ENCODE measurements at regions not wholly inside any gene's neighbourhood (a gene's known extent, or its start where the extent isn't known, plus 50 kb on each side); places are given as distances from the start of the nearest gene placed in this dataset.
"Not testable (repeated sequence)": the region's sequence is repeated elsewhere in the genome, so short reads cannot be mapped to it uniquely, and the experiment has no call there.

- Histone ChIP-seq H3K27me3 (ENCODE audit: control insufficient read depth in 5 of 5, insufficient read depth in 4 of 5, low read length in 5 of 5) (no peaks in the 10 kb centered on the region), H3K27ac (ENCODE audit: low read depth, low read length) (no peak overlapping the region), H3K4me3 (ENCODE audit: low read depth in 1 of 5, low read length in 5 of 5) (no peak overlapping the region), H3K4me1 (ENCODE audit: control insufficient read depth in 5 of 5, insufficient read depth in 5 of 5, low read length in 5 of 5) (peaks cover 0 to 4% (median 0%) of the 10 kb centered on the region in 5 donors), H3K36me3 (ENCODE audit: control insufficient read depth in 5 of 5, insufficient read depth in 5 of 5, low read length in 5 of 5) (no peaks in the 10 kb centered on the region), H3K9ac (ENCODE audit: low read length in 5 of 5) (no peak overlapping the region), H3K9me3 (ENCODE audit: control insufficient read depth in 5 of 5, low read length in 5 of 5) (peaks cover 0 to 8% (median 0%) of the 10 kb centered on the region in 5 donors)
These were observed 349.1 kb upstream of the FLRT2 start for GRCh38 chr14:85180876-85181275.

- H3K27ac ChIP-seq (ENCODE audit: low read depth, low read length) = no peak overlapping the region
- no peak overlapping the region for H3K4me3 ChIP-seq (ENCODE audit: low read depth in 1 of 5, low read length in 5 of 5)
- peaks cover 0 to 8% (median 0%) of the 10 kb centered on the region in 5 donors for H3K9me3 ChIP-seq (ENCODE audit: control insufficient read depth in 5 of 5, low read length in 5 of 5)
- no peak overlapping the region for H3K9ac ChIP-seq (ENCODE audit: low read length in 5 of 5)
- H3K27me3 ChIP-seq (ENCODE audit: control insufficient read depth in 5 of 5, insufficient read depth in 4 of 5, low read length in 5 of 5) = no peaks in the 10 kb centered on the region
- peaks cover 0 to 4% (median 0%) of the 10 kb centered on the region in 5 donors for H3K4me1 ChIP-seq (ENCODE audit: control insufficient read depth in 5 of 5, insufficient read depth in 5 of 5, low read length in 5 of 5)
- no peaks in the 10 kb centered on the region for H3K36me3 ChIP-seq (ENCODE audit: control insufficient read depth in 5 of 5, insufficient read depth in 5 of 5, low read length in 5 of 5)
These were observed 347.7 kb upstream of the FLRT2 start for GRCh38 chr14:85182282-85182681.

- H3K9ac ChIP-seq (ENCODE audit: low read length in 5 of 5) = no peak overlapping the region
- H3K36me3 ChIP-seq (ENCODE audit: control insufficient read depth in 5 of 5, insufficient read depth in 5 of 5, low read length in 5 of 5) = no peaks in the 10 kb centered on the region
- H3K9me3 ChIP-seq (ENCODE audit: control insufficient read depth in 5 of 5, low read length in 5 of 5) = no peaks in the 10 kb centered on the region
- H3K27me3 ChIP-seq (ENCODE audit: control insufficient read depth in 5 of 5, insufficient read depth in 4 of 5, low read length in 5 of 5) = no peaks in the 10 kb centered on the region
- no peak overlapping the region for H3K27ac ChIP-seq (ENCODE audit: low read depth, low read length)
- no peak overlapping the region for H3K4me3 ChIP-seq (ENCODE audit: low read depth in 1 of 5, low read length in 5 of 5)
- no peaks in the 10 kb centered on the region for H3K4me1 ChIP-seq (ENCODE audit: control insufficient read depth in 5 of 5, insufficient read depth in 5 of 5, low read length in 5 of 5)
These were observed 343.9 kb upstream of the FLRT2 start for GRCh38 chr14:85186082-85186481.

- no peaks in the 10 kb centered on the region for H3K27me3 ChIP-seq (ENCODE audit: control insufficient read depth in 5 of 5, insufficient read depth in 4 of 5, low read length in 5 of 5)
- H3K9me3 ChIP-seq (ENCODE audit: control insufficient read depth in 5 of 5, low read length in 5 of 5) = no peaks in the 10 kb centered on the region
- no peak overlapping the region for H3K9ac ChIP-seq (ENCODE audit: low read length in 5 of 5)
These were observed 342.4 kb upstream of the FLRT2 start for GRCh38 chr14:85187521-85187920.

DNA sequence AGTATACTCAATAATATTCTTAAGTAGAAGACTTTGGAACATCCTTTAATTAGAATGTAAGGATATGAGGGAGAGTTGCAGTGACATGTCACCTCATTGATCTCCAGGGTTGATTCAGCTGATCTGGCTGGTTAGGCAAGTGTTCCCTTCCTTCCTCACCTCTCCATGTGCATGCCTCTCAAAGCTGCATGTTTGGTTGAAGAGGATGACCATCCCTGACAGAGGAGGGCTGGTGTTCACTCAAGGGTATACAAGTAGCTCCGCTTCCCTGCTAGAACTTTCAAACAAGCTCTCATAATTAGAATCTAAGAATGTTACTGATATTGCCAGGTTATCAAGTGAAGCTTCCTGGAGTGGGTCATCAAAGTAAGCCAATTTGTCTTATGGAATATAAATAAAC is 341.1 kb upstream of the FLRT2 start:
- no peak overlapping the region for H3K27ac ChIP-seq (ENCODE audit: low read depth, low read length)
- H3K36me3 ChIP-seq (ENCODE audit: control insufficient read depth in 5 of 5, insufficient read depth in 5 of 5, low read length in 5 of 5) = no peaks in the 10 kb centered on the region
- no peak overlapping the region for H3K9ac ChIP-seq (ENCODE audit: low read length in 5 of 5)
- no peaks in the 10 kb centered on the region for H3K9me3 ChIP-seq (ENCODE audit: control insufficient read depth in 5 of 5, low read length in 5 of 5)
- no peak overlapping the region for H3K4me3 ChIP-seq (ENCODE audit: low read depth in 1 of 5, low read length in 5 of 5)
- no peaks in the 10 kb centered on the region for H3K4me1 ChIP-seq (ENCODE audit: control insufficient read depth in 5 of 5, insufficient read depth in 5 of 5, low read length in 5 of 5)
- H3K27me3 ChIP-seq (ENCODE audit: control insufficient read depth in 5 of 5, insufficient read depth in 4 of 5, low read length in 5 of 5) = no peaks in the 10 kb centered on the region

More at GRCh38 chr14:85187521-85187920, 342.4 kb upstream of the FLRT2 start:
- no peaks in the 10 kb centered on the region for H3K36me3 ChIP-seq (ENCODE audit: control insufficient read depth in 5 of 5, insufficient read depth in 5 of 5, low read length in 5 of 5)
- no peak overlapping the region for H3K4me3 ChIP-seq (ENCODE audit: low read depth in 1 of 5, low read length in 5 of 5)
- H3K27ac ChIP-seq (ENCODE audit: low read depth, low read length) = no peak overlapping the region
- H3K4me1 ChIP-seq (ENCODE audit: control insufficient read depth in 5 of 5, insufficient read depth in 5 of 5, low read length in 5 of 5) = no peaks in the 10 kb centered on the region

DNA sequence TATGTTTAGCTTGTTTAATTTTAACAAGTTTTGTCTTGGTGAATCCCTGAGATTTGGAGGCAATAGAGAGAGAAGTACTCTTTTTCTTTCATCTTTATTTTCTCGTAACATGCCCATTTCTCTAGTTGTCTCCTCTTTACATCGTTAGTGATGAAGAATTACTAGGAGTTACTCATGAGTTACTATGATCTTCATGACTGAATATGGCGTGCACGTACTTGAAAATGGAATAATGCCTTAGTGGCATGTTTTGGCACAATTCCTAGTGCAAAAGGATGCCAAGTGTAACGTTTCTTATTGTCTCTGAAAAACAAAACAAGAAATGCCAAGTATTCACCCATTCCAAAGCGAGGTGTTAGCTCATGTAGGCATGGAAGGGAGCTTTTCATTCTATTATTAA is 340.7 kb upstream of the FLRT2 start:
- not testable (repeated sequence) for H3K36me3 ChIP-seq (ENCODE audit: control insufficient read depth in 5 of 5, insufficient read depth in 5 of 5, low read length in 5 of 5); H3K9me3 ChIP-seq (ENCODE audit: control insufficient read depth in 5 of 5, low read length in 5 of 5); H3K27ac ChIP-seq (ENCODE audit: low read depth, low read length); H3K9ac ChIP-seq (ENCODE audit: low read length in 5 of 5); H3K4me3 ChIP-seq (ENCODE audit: low read depth in 1 of 5, low read length in 5 of 5); H3K4me1 ChIP-seq (ENCODE audit: control insufficient read depth in 5 of 5, insufficient read depth in 5 of 5, low read length in 5 of 5); H3K27me3 ChIP-seq (ENCODE audit: control insufficient read depth in 5 of 5, insufficient read depth in 4 of 5, low read length in 5 of 5)

- H3K36me3 ChIP-seq (ENCODE audit: control insufficient read depth in 5 of 5, insufficient read depth in 5 of 5, low read length in 5 of 5) = no peaks in the 10 kb centered on the region
- H3K27me3 ChIP-seq (ENCODE audit: control insufficient read depth in 5 of 5, insufficient read depth in 4 of 5, low read length in 5 of 5) = no peaks in the 10 kb centered on the region
- H3K9me3 ChIP-seq (ENCODE audit: control insufficient read depth in 5 of 5, low read length in 5 of 5) = no peaks in the 10 kb centered on the region
- H3K27ac ChIP-seq (ENCODE audit: low read depth, low read length) = no peak overlapping the region
- H3K4me1 ChIP-seq (ENCODE audit: control insufficient read depth in 5 of 5, insufficient read depth in 5 of 5, low read length in 5 of 5) = no peaks in the 10 kb centered on the region
- no peak overlapping the region for H3K9ac ChIP-seq (ENCODE audit: low read length in 5 of 5)
- H3K4me3 ChIP-seq (ENCODE audit: low read depth in 1 of 5, low read length in 5 of 5) = no peak overlapping the region
These were observed 339.7 kb upstream of the FLRT2 start for GRCh38 chr14:85190251-85190650.

DNA sequence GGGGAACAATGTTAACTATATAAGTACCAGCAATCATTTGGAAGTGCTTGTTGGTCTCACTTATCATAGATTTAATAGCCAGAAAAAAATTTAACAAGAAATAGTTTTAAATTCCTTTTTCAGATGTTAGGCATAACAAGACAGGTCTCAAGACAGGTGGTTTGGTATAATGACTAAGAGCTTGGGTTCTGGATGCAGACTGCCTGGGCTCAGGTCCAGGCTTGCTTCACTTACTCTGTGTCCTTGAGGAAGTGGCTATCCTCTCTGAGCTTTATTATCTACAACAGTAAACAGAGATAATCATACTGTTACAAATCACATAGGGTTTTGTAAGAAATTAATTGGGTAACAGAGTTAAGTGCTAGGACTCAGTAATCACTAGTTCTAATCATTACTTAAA is 338.0 kb upstream of the FLRT2 start:
- H3K36me3 ChIP-seq (ENCODE audit: control insufficient read depth in 5 of 5, insufficient read depth in 5 of 5, low read length in 5 of 5) = no peaks in the 10 kb centered on the region
- H3K9ac ChIP-seq (ENCODE audit: low read length in 5 of 5) = no peak overlapping the region
- H3K27me3 ChIP-seq (ENCODE audit: control insufficient read depth in 5 of 5, insufficient read depth in 4 of 5, low read length in 5 of 5) = no peaks in the 10 kb centered on the region
- no peak overlapping the region for H3K4me3 ChIP-seq (ENCODE audit: low read depth in 1 of 5, low read length in 5 of 5)
- no peaks in the 10 kb centered on the region for H3K9me3 ChIP-seq (ENCODE audit: control insufficient read depth in 5 of 5, low read length in 5 of 5)
- no peak overlapping the region for H3K27ac ChIP-seq (ENCODE audit: low read depth, low read length)
- H3K4me1 ChIP-seq (ENCODE audit: control insufficient read depth in 5 of 5, insufficient read depth in 5 of 5, low read length in 5 of 5) = no peaks in the 10 kb centered on the region

DNA sequence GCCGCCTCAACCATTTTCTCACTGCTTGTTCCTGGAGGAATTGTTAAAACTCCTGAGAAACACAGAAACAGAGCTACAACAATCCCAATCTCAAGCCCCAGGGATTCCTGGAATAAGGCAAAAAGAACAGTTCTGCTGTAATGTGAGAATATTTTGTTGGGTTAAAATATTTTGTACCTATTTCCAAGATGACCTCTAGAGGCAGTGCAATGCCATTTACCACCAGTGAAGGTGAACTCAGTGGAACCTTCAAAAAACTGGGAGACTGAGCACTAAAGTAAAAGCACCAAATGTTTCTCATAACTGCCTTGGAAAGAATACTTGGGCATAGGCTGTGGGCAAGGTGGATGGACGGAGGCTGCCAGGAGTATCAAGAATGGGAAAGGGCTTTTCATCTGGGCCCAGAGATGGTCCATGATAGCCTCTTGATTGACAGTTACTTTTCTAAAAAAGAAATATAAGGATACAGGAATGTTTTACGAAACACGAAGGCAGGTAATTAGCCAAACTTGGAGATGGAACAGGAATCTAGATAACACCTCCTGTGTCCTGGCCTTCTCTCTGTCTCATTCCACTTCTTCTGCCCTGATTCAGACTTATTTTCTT is 334.0 kb upstream of the FLRT2 start:
- Histone ChIP-seq H3K4me1 (ENCODE audit: control insufficient read depth in 5 of 5, insufficient read depth in 5 of 5, low read length in 5 of 5) (no peaks in the 10 kb centered on the region), H3K9me3 (ENCODE audit: control insufficient read depth in 5 of 5, low read length in 5 of 5) (no peaks in the 10 kb centered on the region), H3K27me3 (ENCODE audit: control insufficient read depth in 5 of 5, insufficient read depth in 4 of 5, low read length in 5 of 5) (no peaks in the 10 kb centered on the region), H3K36me3 (ENCODE audit: control insufficient read depth in 5 of 5, insufficient read depth in 5 of 5, low read length in 5 of 5) (no peaks in the 10 kb centered on the region), H3K9ac (ENCODE audit: low read length in 5 of 5) (no peak overlapping the region), H3K27ac (ENCODE audit: low read depth, low read length) (no peak overlapping the region), H3K4me3 (ENCODE audit: low read depth in 1 of 5, low read length in 5 of 5) (no peak overlapping the region)

GRCh38 chr14:85198001-85198400 is 331.9 kb upstream of the FLRT2 start:
- Histone ChIP-seq H3K9me3 (ENCODE audit: control insufficient read depth in 5 of 5, low read length in 5 of 5) (no peaks in the 10 kb centered on the region), H3K4me3 (ENCODE audit: low read depth in 1 of 5, low read length in 5 of 5) (no peak overlapping the region), H3K36me3 (ENCODE audit: control insufficient read depth in 5 of 5, insufficient read depth in 5 of 5, low read length in 5 of 5) (no peaks in the 10 kb centered on the region), H3K4me1 (ENCODE audit: control insufficient read depth in 5 of 5, insufficient read depth in 5 of 5, low read length in 5 of 5) (no peaks in the 10 kb centered on the region), H3K27me3 (ENCODE audit: control insufficient read depth in 5 of 5, insufficient read depth in 4 of 5, low read length in 5 of 5) (no peaks in the 10 kb centered on the region), H3K9ac (ENCODE audit: low read length in 5 of 5) (no peak overlapping the region), H3K27ac (ENCODE audit: low read depth, low read length) (no peak overlapping the region)

GRCh38 chr14:85205875-85206274 is 324.1 kb upstream of the FLRT2 start:
- no peak overlapping the region for H3K9ac ChIP-seq (ENCODE audit: low read length in 5 of 5)
- no peaks in the 10 kb centered on the region for H3K36me3 ChIP-seq (ENCODE audit: control insufficient read depth in 5 of 5, insufficient read depth in 5 of 5, low read length in 5 of 5)
- no peak overlapping the region for H3K4me3 ChIP-seq (ENCODE audit: low read depth in 1 of 5, low read length in 5 of 5)
- H3K27ac ChIP-seq (ENCODE audit: low read depth, low read length) = no peak overlapping the region
- H3K4me1 ChIP-seq (ENCODE audit: control insufficient read depth in 5 of 5, insufficient read depth in 5 of 5, low read length in 5 of 5) = no peaks in the 10 kb centered on the region
- H3K27me3 ChIP-seq (ENCODE audit: control insufficient read depth in 5 of 5, insufficient read depth in 4 of 5, low read length in 5 of 5) = no peaks in the 10 kb centered on the region
- no peaks in the 10 kb centered on the region for H3K9me3 ChIP-seq (ENCODE audit: control insufficient read depth in 5 of 5, low read length in 5 of 5)
